Ascending aorta (tissue), 2 donors: ENCODE measurements at regions not wholly inside any gene's neighbourhood (a gene's known extent, or its start where the extent isn't known, plus 50 kb on each side); places are given as distances from the start of the nearest gene placed in this dataset.
"Not testable (repeated sequence)": the region's sequence is repeated elsewhere in the genome, so short reads cannot be mapped to it uniquely, and the experiment has no call there.

Experiments
- DNase-seq, 2 donors: peaks; one replicate each; pipeline ENCODE4 v3.0.0-alpha.2; 2019; ENCODE audit warnings: low spot score in 2 of 2
- H3K27ac ChIP-seq, 2 donors: fragments of 200-600 bp; sonication (generic); one replicate each; pipeline ENCODE4 v1.5.1; 2016 to 2017; ENCODE audit warnings: mild to moderate bottlenecking in 1 of 2
- H3K27me3 ChIP-seq: fragments of 200-600 bp; sonication (generic); one replicate; pipeline ENCODE4 v1.5.1; 2017
- H3K36me3 ChIP-seq, 2 donors: fragments of 200-600 bp; sonication (generic); one replicate each; pipeline ENCODE4 v1.5.1; 2016
- H3K4me1 ChIP-seq, 2 donors: fragments of 200-600 bp; sonication (generic); one replicate each; pipeline ENCODE4 v1.5.1; 2016 to 2017; ENCODE audit warnings: mild to moderate bottlenecking in 1 of 2
- H3K4me3 ChIP-seq, 2 donors: fragments of 200-600 bp; sonication (generic); one replicate each; pipeline ENCODE4 v1.5.1; 2016 to 2017; ENCODE audit warnings: mild to moderate bottlenecking in 1 of 2
- H3K9me3 ChIP-seq, 2 donors: fragments of 200-600 bp; sonication (generic); one replicate each; pipeline ENCODE4 v1.5.1; 2016
- CTCF ChIP-seq, 3 experiments: fragments of 200-600 bp in 2 of 3; fragments of 450-650 bp in 1 of 3; sonication (generic) in 2 of 3; IDR thresholded peaks; one replicate each; pipeline ENCODE4 v1.5.1; 2016 to 2019; ENCODE audit warnings: antibody characterized with exemption in 3 of 3, mild to moderate bottlenecking in 1 of 3, moderate library complexity in 1 of 3
- intact Hi-C: fragments of 100-400 bp; cut with DNase I; formaldehyde crosslinking; loops from one replicate; pipeline ENCODE4 v1.15.1; 2023

DNA sequence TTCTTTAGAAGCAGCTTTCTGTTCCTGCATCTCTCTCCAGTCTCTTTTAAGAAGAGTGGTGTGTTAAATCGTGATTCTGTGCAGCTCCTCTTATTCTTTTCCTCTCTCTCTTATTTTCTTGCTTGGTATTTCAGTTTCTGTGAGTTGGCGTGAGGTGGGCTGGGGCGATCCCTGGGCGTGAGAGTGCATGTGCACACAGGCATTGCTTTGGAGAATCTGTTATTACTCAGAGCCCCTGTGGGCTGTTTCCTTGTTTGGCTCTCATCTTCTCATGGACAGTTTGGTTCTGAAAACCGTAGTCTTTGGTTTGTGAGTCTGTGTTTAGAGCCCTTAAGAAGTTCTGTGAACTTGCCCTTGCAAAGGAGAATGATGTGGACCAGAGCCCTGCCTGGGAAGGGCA, 97.2 kb upstream of the CLNK start:
- intact Hi-C loops, result no loop called here
- Histone ChIP-seq H3K36me3 (no peaks in the 10 kb centered on the region), H3K27me3 (no peaks in the 10 kb centered on the region), H3K4me1 (no peaks in the 10 kb centered on the region), H3K9me3 (no peaks in the 10 kb centered on the region), H3K4me3 (no peak overlapping the region), H3K27ac (no peak overlapping the region)
- no peak for TF ChIP-seq CTCF (IDR thresholded peaks at IDR 0.05)
- no peak for DNase-seq

DNA sequence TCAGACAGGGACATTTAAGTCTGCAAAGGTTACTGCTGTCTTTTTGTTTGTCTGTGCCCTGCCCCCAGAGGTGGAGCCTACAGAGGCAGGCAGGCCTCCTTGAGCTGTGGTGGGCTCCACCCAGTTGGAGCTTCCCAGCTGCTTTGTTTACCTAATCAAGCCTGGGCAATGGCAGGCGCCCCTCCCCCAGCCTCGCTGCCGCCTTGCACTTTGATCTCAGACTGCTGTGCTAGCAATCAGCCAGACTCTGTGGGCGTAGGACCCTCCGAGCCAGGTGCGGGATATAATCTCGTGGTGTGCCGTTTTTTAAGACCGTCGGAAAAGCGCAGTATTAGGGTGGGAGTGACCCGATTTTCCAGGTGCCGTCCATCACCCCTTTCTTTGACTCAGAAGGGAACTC, 96.2 kb upstream of the CLNK start:
- not testable (repeated sequence) for H3K9me3 ChIP-seq

DNA sequence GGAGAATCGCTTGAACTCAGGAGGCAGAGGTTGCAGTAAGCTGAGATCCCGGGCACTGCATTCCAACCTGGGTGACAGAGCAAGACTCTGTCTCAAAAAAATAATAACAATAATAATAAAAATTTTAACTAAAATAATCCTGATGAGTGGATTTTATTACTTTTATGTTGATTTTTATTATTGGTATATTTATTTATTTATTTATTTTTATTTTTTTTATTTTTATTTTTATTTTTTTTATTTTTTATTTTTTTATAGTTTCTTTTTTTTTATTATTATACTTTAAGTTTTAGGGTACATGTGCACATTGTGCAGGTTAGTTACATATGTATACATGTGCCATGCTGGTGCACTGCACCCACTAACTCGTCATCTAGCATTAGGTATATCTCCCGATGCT, 90.6 kb upstream of the CLNK start:
- H3K27ac ChIP-seq, intact Hi-C loops, H3K27me3 ChIP-seq, H3K36me3 ChIP-seq, H3K4me1 ChIP-seq, H3K4me3 ChIP-seq, H3K9me3 ChIP-seq, DNase-seq: not testable (repeated sequence)

More for the DNA sequence above, 96.2 kb upstream of the CLNK start:
- H3K4me1 ChIP-seq, H3K27ac ChIP-seq, H3K36me3 ChIP-seq, H3K4me3 ChIP-seq, DNase-seq, intact Hi-C loops, H3K27me3 ChIP-seq: not testable (repeated sequence)

DNA sequence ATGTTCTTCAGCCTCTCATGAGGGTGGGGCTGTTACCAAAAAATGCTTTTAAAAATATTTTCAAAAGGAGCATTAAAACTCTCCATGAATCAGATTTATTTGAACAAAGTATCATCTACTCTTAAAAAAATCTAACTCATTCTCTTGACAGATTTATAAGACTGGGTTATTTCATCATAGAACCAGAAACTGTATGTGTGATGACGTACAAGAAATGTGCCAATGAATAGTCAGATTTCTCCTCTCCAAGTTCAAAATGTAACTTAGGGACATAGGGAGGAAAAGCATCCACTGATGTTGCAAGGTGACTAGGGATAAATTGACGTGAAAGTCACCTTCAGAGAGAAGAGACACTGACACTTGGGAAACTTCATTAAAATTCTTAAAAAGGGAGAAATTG, 89.1 kb upstream of the CLNK start:
- H3K4me1 ChIP-seq, result no peaks in the 10 kb centered on the region
- TF ChIP-seq CTCF (IDR thresholded peaks at IDR 0.05), result no peak
- H3K4me3 ChIP-seq, result no peak overlapping the region
- intact Hi-C loops, result no loop called here
- no peaks in the 10 kb centered on the region for H3K36me3 ChIP-seq
- no peaks in the 10 kb centered on the region for H3K27me3 ChIP-seq
- no peaks in the 10 kb centered on the region for H3K9me3 ChIP-seq
- no peak overlapping the region for H3K27ac ChIP-seq
- DNase-seq, result no peak

DNA sequence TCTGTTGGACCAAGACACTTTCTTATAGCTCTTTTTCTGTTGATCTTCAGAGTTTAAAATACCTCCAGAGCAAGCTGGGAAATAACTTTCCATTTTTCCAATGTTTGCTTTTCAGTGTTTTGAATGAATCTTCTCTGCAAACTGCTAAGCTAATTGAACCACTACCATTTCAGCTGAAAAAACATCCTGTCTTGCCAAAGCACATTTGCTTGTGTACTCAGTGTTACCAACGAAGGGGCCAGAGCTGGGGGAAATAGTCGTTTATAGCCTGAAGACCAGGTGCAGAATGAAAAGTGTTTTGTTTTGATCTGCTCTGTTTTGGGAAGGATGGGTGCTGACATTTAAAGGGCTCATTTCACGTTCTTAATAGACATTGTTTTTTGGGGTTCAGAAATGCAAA, 88.4 kb upstream of the CLNK start:
- DNase-seq, result no peak
- no peaks in the 10 kb centered on the region for H3K4me1 ChIP-seq
- H3K9me3 ChIP-seq, result no peaks in the 10 kb centered on the region
- TF ChIP-seq CTCF (IDR thresholded peaks at IDR 0.05), result no peak
- no peak overlapping the region for H3K27ac ChIP-seq
- no peak overlapping the region for H3K4me3 ChIP-seq
- intact Hi-C loops, result no loop called here
- no peaks in the 10 kb centered on the region for H3K27me3 ChIP-seq
- no peaks in the 10 kb centered on the region for H3K36me3 ChIP-seq

GRCh38 chr4:10765386-10765785, 80.8 kb upstream of the CLNK start:
- H3K27ac ChIP-seq, result no peak overlapping the region
- H3K27me3 ChIP-seq, result no peaks in the 10 kb centered on the region
- H3K36me3 ChIP-seq, result no peaks in the 10 kb centered on the region
- no peak overlapping the region for H3K4me3 ChIP-seq
- H3K4me1 ChIP-seq, result no peaks in the 10 kb centered on the region
- DNase-seq, result no peak
- no peaks in the 10 kb centered on the region for H3K9me3 ChIP-seq
- TF ChIP-seq CTCF (IDR thresholded peaks at IDR 0.05), result no peak
- intact Hi-C loops, result no loop called here

GRCh38 chr4:10762561-10762960, 78.0 kb upstream of the CLNK start:
- intact Hi-C loops, result no loop called here
- H3K4me3 ChIP-seq, result no peak overlapping the region
- no peak for TF ChIP-seq CTCF (IDR thresholded peaks at IDR 0.05)
- no peaks in the 10 kb centered on the region for H3K27me3 ChIP-seq
- no peaks in the 10 kb centered on the region for H3K4me1 ChIP-seq
- DNase-seq, result no peak
- H3K9me3 ChIP-seq, result no peaks in the 10 kb centered on the region
- no peaks in the 10 kb centered on the region for H3K36me3 ChIP-seq
- no peak overlapping the region for H3K27ac ChIP-seq
